ENCODE measurements at regions not wholly inside any gene's neighbourhood (a gene's known extent, or its start where the extent isn't known, plus 50 kb on each side); places are given as distances from the start of the nearest gene placed in this dataset.

GRCh38 chr2:37873749-37874330 lies 51.2 kb upstream of the RMDN2 start:
- Histone ChIP-seq H3K27me3 (ENCODE audit: insufficient read depth, insufficient read length) (no peaks in the 10 kb centered on the region), H3K4me3 (ENCODE audit: insufficient read length, low read depth) (no peak overlapping the region), H3K4me1 (ENCODE audit: insufficient read depth, insufficient read length) (peaks cover 4% of the 10 kb centered on the region), H3K9me3 (ENCODE audit: insufficient read depth, low read length) (no peaks in the 10 kb centered on the region), H3K36me3 (ENCODE audit: insufficient read depth, insufficient read length, low read length) (no peaks in the 10 kb centered on the region), H3K9ac (ENCODE audit: insufficient read length, low read depth) (no peak overlapping the region)
- no peak for DNase-seq (ENCODE audit: low read depth, low spot score)
- no peak for TF ChIP-seq YY1 (IDR thresholded peaks at IDR 0.05; ENCODE audit: insufficient read depth, insufficient read length)
- TF ChIP-seq ZNF274 (IDR thresholded peaks at IDR 0.05; ENCODE audit: low read depth, low read length), result no peak
- TF ChIP-seq SUZ12 (IDR thresholded peaks at IDR 0.05; ENCODE audit: extremely low read depth, insufficient read depth, insufficient read length), result no peak

- no peaks in the 10 kb centered on the region for H3K9me3 ChIP-seq (ENCODE audit: insufficient read depth, low read length)
- no peak overlapping the region for H3K4me3 ChIP-seq (ENCODE audit: insufficient read length, low read depth)
- no peaks in the 10 kb centered on the region for H3K27me3 ChIP-seq (ENCODE audit: insufficient read depth, insufficient read length)
- H3K4me1 ChIP-seq (ENCODE audit: insufficient read depth, insufficient read length), result peaks cover 4% of the 10 kb centered on the region
- no peak for TF ChIP-seq ZNF274 (IDR thresholded peaks at IDR 0.05; ENCODE audit: low read depth, low read length)
- TF ChIP-seq YY1 (IDR thresholded peaks at IDR 0.05; ENCODE audit: insufficient read depth, insufficient read length), result no peak
- no peak for TF ChIP-seq SUZ12 (IDR thresholded peaks at IDR 0.05; ENCODE audit: extremely low read depth, insufficient read depth, insufficient read length)
- DNase-seq (ENCODE audit: low read depth, low spot score), result no peak
- no peak overlapping the region for H3K9ac ChIP-seq (ENCODE audit: insufficient read length, low read depth)
- no peaks in the 10 kb centered on the region for H3K36me3 ChIP-seq (ENCODE audit: insufficient read depth, insufficient read length, low read length)
Measured at GRCh38 chr2:37874470-37874869, 50.6 kb upstream of the RMDN2 start.

Data from NT2/D1 (cell line).